PC-3 (cell line): ENCODE measurements at regions not wholly inside any gene's neighbourhood (a gene's known extent, or its start where the extent isn't known, plus 50 kb on each side); places are given as distances from the start of the nearest gene placed in this dataset.

Source experiments
- CTCF ChIP-seq: fragments of 300-600 bp; sonication (generic); conservative IDR thresholded peaks from 2 replicates; pipeline ENCODE4 v1.5.1; 2017; ENCODE audit warnings: antibody characterized with exemption, low read depth, mild to moderate bottlenecking, low read length
- EZH2 ChIP-seq: fragments of 300-600 bp; sonication (generic); IDR thresholded peaks from one replicate; pipeline ENCODE4 v1.6.1; 2017; ENCODE audit warnings: antibody characterized with exemption, mild to moderate bottlenecking, low read length; ENCODE audit not compliant: unreplicated experiment
- EZH2phosphoT487 ChIP-seq: fragments of 300-600 bp; sonication (generic); IDR thresholded peaks from 2 replicates; pipeline ENCODE4 v1.6.1; 2018; ENCODE audit warnings: mild to moderate bottlenecking, antibody characterized with exemption, low read length, borderline replicate concordance

GRCh38 chr3:181881749-181882148 is 170.0 kb downstream of the SOX2 start:
- no peak for TF ChIP-seq CTCF
- TF ChIP-seq EZH2, result no peak
- TF ChIP-seq EZH2phosphoT487, result no peak
